T-helper 9 cell (primary cell): ENCODE measurements at regions not wholly inside any gene's neighbourhood (a gene's known extent, or its start where the extent isn't known, plus 50 kb on each side); places are given as distances from the start of the nearest gene placed in this dataset.

ENCODE experiments used
- DNase-seq: peaks from one replicate; pipeline ENCODE4 v3.0.0-alpha.2; 2020

DNA sequence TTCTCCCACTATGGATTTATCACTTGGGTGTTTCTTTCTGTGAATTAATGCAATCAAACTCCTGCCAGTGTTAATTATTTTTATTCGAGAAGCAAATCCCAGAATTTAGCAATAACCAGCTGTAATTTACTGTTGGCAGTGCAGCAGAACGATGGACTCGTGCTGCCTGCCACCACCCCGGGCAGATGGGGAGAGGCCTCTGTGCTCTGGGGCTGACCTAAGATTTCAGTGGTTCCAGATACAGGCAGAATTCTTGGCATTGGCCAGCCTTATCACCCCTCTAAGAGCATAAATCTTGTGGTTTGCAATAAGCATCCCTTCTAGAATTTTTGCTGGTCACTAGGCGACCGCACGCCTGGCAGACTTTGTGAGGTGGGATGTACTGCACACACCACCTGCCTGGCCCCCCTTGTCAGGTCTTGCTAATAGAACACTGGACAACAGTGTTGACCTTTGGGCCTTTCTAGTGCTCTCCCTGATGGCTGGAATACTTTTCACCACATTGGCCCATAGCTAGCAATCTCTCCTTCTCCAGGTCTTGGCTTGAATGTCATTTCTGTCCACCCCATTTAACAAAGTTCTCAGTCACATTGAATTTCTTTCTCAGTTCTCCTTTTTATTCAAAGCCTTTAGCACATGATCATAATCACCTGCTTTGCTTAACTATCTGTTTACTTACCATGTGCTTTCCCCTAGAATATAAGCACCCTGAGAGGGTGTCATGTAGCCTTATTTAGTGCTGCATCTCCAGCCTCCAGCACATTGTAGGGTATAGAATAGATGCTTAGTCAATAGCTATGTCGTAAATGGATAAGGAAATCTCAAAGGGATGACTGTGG lies 122.1 kb upstream of the DYNLRB2 start:
- no peak for DNase-seq

GRCh38 chr16:80417706-80418271 lies 123.0 kb upstream of the DYNLRB2 start:
- no peak for DNase-seq

- no peak for DNase-seq
These were observed 132.8 kb upstream of the DYNLRB2 start for GRCh38 chr16:80408014-80408413.

DNA sequence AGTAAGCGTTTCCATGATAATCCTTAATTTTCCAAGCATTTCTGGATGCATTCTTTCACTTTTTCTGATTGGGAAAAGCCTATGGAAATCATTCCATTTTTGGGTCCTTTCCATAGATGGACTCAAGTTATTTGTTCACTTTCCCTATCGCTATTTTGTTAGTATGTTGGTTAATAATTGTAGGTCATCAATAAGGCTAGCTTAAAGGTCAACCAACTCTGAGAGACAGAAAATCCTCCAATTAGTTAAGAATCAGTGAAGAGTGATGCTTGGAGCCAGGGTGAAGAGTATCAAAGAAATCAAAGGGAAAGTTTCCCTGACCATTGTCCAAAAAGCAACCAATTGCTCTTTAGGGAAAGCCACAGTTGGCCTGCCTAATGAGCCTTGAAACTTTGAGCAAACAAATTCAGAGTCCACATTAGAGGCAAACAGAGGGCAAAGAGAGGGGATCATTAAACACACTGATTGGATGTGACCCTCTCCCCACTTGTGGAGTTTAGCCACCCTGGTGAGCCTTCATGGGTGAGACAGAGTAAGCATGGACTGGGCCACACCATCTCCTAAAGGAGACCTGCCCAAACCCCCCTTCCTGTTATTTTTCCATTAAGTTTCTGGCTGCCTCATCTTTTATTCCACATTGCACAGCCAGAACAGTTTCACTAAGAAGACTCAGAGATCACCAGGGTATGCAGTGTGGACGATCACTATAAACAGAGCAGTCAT lies 133.4 kb upstream of the DYNLRB2 start:
- no peak for DNase-seq

- no peak for DNase-seq
These were observed 135.9 kb upstream of the DYNLRB2 start for GRCh38 chr16:80404847-80405246.

DNA sequence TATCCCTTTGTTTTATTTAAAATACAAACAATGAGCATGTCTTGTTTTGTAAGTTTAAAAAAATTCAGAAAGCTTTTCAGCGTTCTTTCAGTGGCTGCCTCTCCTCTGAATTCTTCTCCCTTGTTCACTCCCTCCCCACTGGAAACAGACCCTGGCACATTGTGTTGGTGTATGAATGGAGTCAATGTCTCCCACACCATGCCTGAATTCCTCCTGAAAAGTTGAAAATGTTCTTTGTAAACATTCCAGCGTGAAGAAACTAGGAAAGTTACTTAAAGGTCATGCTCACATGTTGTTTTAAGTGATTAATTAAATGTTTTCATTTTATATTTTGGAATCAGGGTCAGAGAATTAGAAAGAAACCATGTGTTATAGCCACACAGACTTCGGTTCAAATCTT lies 136.9 kb upstream of the DYNLRB2 start:
- DNase-seq = no peak

- DNase-seq = no peak
These were observed 149.8 kb upstream of the DYNLRB2 start for GRCh38 chr16:80390871-80391489.

DNA sequence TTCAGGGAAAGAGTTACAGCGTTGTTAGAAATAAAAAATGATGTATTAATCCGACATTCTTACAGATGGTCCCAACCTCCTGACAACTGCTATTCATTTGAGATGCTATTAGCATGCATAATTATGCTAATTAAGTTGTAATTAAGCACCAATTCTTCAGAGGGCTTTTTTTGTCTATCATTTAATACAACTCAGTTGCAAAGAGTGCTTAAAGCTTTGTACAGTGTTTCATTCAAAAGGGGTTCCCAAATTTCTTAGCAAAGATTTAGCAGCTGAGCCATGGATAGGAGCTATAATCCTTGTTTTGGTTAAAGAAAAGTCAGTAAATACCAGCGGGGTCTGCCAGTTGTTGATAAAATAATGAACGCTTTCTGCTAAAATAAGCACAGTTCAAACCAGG lies 150.7 kb upstream of the DYNLRB2 start:
- no peak for DNase-seq

- no peak for DNase-seq
These were observed 151.5 kb upstream of the DYNLRB2 start for GRCh38 chr16:80389338-80389737.

- no peak for DNase-seq
These were observed 153.4 kb upstream of the DYNLRB2 start for GRCh38 chr16:80387318-80387921.

DNA sequence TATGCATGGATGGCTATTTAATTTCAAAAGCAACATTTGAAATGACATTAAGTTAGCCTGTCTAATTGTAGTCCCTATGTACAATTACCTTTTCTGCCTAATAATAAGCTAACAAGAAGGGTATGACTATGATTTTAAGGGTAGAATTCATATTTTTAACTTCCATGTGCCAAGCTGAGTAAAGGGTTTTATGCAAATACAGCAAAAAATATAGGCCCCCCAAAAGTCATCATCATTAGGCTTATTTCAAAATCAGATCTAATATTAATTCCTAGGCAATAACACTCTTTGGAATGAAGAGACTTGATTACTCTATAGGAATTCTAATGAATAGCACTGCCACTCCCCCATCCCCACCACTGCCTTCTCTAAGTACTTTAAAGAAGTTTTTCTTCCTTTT lies 155.9 kb upstream of the DYNLRB2 start:
- no peak for DNase-seq

GRCh38 chr16:80380514-80380913 lies 160.3 kb upstream of the DYNLRB2 start:
- no peak for DNase-seq

- DNase-seq = no peak
These were observed 163.5 kb upstream of the DYNLRB2 start for GRCh38 chr16:80377096-80377956.

DNA sequence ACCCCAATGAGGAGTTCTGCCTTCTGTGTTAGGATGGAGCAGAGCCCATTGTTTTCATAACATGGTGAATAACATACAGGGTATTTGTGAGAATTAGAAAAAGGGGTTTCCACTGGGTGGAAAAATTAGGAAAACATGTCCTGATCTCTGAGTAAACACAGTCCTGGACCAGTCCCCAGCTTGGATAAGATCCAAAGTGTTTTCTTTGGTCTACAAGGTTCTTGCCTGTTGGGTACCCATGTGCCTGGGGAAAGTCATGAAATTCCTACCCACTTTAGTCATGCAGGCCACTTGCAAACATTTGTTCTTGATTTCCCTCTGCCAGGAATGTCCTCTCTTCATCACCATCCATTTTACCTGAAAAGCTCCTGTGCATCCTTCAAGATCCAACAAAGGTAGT lies 164.8 kb upstream of the DYNLRB2 start:
- DNase-seq = no peak

- no peak for DNase-seq
These were observed 165.3 kb upstream of the DYNLRB2 start for GRCh38 chr16:80375513-80375912.

- no peak for DNase-seq
These were observed 168.5 kb upstream of the DYNLRB2 start for GRCh38 chr16:80372341-80372740.

DNA sequence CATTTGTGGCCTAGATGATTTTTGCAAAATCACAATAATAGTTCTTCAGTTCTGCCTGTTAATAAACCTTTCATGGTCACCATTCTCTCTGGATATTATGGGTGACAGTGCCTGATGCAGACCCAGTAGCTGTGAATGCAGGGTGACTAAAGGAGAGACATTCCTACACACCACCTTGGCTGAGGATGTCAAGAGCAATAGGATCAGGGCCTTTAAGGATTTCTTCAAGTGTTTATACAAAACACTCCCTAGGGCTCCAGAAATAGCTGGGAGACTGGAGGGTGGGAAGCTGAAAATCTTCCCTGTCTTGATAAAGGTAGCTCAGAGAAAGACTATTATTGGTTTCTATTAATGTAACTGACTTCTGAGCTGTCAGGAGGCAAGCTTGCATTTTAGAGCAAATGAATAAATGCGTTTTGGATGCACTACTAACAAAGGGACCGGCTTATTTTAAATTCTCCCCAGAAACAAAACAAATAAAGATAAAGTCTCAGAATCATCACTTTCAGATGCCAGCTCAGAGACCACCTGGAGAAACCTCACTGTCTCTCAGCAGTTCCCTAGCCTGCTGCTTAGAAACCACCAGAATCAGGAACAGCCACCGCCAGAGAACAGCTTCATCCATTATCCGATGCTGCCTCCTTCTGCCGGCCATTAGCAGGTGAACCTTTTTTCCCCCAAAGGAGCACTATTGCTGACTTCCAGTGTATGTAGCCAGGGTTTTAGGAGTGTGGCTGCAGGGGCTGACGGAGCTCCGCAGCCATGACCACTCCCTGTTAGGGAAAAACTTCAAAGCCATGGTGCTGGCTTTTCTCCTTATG lies 171.4 kb upstream of the DYNLRB2 start:
- no peak for DNase-seq

- no peak for DNase-seq
These were observed 173.6 kb upstream of the DYNLRB2 start for GRCh38 chr16:80367037-80367658.

GRCh38 chr16:80366023-80366422 lies 174.8 kb upstream of the DYNLRB2 start:
- no peak for DNase-seq

DNA sequence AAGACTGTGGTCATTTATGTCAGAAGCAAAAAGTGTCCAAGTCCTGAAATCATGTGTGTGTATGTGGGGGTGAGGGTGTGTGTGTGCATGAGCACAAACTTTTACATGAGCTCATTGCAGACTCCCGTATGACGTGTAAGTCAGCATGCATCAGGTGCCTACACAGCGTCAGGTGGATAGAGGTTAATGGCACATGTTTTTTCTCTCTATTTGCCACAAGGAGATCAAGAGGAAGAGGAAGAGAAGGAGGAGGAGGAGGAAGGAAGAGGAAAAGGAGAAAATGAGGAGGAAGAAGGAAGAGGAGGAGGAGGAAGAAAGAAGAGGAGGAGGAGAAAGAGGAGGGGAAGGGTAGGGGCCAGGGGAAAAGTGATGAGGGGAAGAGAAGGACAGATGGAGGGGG lies 178.0 kb upstream of the DYNLRB2 start:
- no peak for DNase-seq

DNA sequence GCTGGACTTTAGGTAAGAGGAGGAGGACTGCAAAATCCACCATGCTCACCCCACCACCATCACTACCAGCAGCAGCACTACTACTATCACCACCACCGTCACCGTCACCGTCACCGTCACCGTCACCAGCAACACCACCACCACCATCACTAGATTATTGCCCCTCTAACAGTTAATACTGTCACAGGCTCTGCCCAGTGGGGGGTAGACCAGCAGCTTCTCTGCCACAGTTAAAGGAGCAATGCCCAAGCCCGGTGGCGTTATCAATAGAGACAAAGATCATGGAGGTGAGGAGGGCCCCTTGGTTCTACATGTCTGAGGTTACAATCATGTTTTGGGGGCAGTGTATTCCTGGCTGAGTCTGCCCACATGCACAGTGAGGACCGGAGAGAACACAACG lies 184.4 kb upstream of the DYNLRB2 start:
- no peak for DNase-seq
